ENCODE measurements at regions not wholly inside any gene's neighbourhood (a gene's known extent, or its start where the extent isn't known, plus 50 kb on each side); places are given as distances from the start of the nearest gene placed in this dataset.

GRCh38 chr20:21586682-21587081, 72.8 kb upstream of the NKX2-2 start:
- TF ChIP-seq USF1 (IDR thresholded peaks at IDR 0.05), result no peak
- TF ChIP-seq EGR1 (IDR thresholded peaks at IDR 0.05), result no peak
- no peak for TF ChIP-seq CREB1 (IDR thresholded peaks at IDR 0.05; ENCODE audit: low read depth)
- TF ChIP-seq REST (IDR thresholded peaks at IDR 0.05; ENCODE audit: low read depth), result no peak
- no peak for TF ChIP-seq EP300 (IDR thresholded peaks at IDR 0.05; ENCODE audit: borderline replicate concordance)
- no peak for TF ChIP-seq RAD21 (IDR thresholded peaks at IDR 0.05; ENCODE audit: low read depth)
- TF ChIP-seq YY1 (IDR thresholded peaks at IDR 0.05; ENCODE audit: low read depth), result no peak
- TF ChIP-seq ZBTB7A (IDR thresholded peaks at IDR 0.05; ENCODE audit: low read depth), result no peak
- no peak for TF ChIP-seq TCF12 (IDR thresholded peaks at IDR 0.05; ENCODE audit: low read depth)
- TF ChIP-seq TAF1 (IDR thresholded peaks at IDR 0.05; ENCODE audit: low read depth), result no peak
- TF ChIP-seq NFIC (IDR thresholded peaks at IDR 0.05), result no peak
- TF ChIP-seq TEAD4 (IDR thresholded peaks at IDR 0.05), result no peak
- no peak for TF ChIP-seq CEBPB (IDR thresholded peaks at IDR 0.05)
- no peak for TF ChIP-seq MAX (IDR thresholded peaks at IDR 0.05)

- no peak for TF ChIP-seq FOXM1 (IDR thresholded peaks at IDR 0.05; ENCODE audit: borderline replicate concordance, low read depth)
These were observed 69.8 kb upstream of the NKX2-2 start for GRCh38 chr20:21583486-21584168.

GRCh38 chr20:21577551-21577950, 63.7 kb upstream of the NKX2-2 start:
- TF ChIP-seq CREB1 (IDR thresholded peaks at IDR 0.05; ENCODE audit: low read depth), result no peak
- no peak for TF ChIP-seq USF1 (IDR thresholded peaks at IDR 0.05)
- TF ChIP-seq ZBTB7A (IDR thresholded peaks at IDR 0.05; ENCODE audit: low read depth), result no peak
- TF ChIP-seq MAX (IDR thresholded peaks at IDR 0.05), result no peak
- no peak for TF ChIP-seq CEBPB (IDR thresholded peaks at IDR 0.05)
- no peak for TF ChIP-seq EP300 (IDR thresholded peaks at IDR 0.05; ENCODE audit: borderline replicate concordance)
- TF ChIP-seq EGR1 (IDR thresholded peaks at IDR 0.05), result no peak
- TF ChIP-seq TCF12 (IDR thresholded peaks at IDR 0.05; ENCODE audit: low read depth), result no peak
- no peak for TF ChIP-seq REST (IDR thresholded peaks at IDR 0.05; ENCODE audit: low read depth)

- TF ChIP-seq EP300 (IDR thresholded peaks at IDR 0.05; ENCODE audit: borderline replicate concordance), result no peak
- TF ChIP-seq CREB1 (IDR thresholded peaks at IDR 0.05; ENCODE audit: low read depth), result no peak
- TF ChIP-seq EGR1 (IDR thresholded peaks at IDR 0.05), result no peak
- TF ChIP-seq YY1 (IDR thresholded peaks at IDR 0.05; ENCODE audit: low read depth), result no peak
- TF ChIP-seq ZBTB7A (IDR thresholded peaks at IDR 0.05; ENCODE audit: low read depth), result no peak
- TF ChIP-seq TAF1 (IDR thresholded peaks at IDR 0.05; ENCODE audit: low read depth), result no peak
These were observed 62.3 kb upstream of the NKX2-2 start for GRCh38 chr20:21575981-21576740.

GRCh38 chr20:21575167-21575566, 61.3 kb upstream of the NKX2-2 start:
- TF ChIP-seq ZBTB7A (IDR thresholded peaks at IDR 0.05; ENCODE audit: low read depth), result no peak
- no peak for TF ChIP-seq TEAD4 (IDR thresholded peaks at IDR 0.05)
- TF ChIP-seq RAD21 (IDR thresholded peaks at IDR 0.05; ENCODE audit: low read depth), result no peak
- no peak for TF ChIP-seq EP300 (IDR thresholded peaks at IDR 0.05; ENCODE audit: borderline replicate concordance)
- TF ChIP-seq CREB1 (IDR thresholded peaks at IDR 0.05; ENCODE audit: low read depth), result no peak
- TF ChIP-seq MAX (IDR thresholded peaks at IDR 0.05), result no peak
- TF ChIP-seq NFIC (IDR thresholded peaks at IDR 0.05), result no peak
- TF ChIP-seq TAF1 (IDR thresholded peaks at IDR 0.05; ENCODE audit: low read depth), result no peak
- no peak for TF ChIP-seq FOXM1 (IDR thresholded peaks at IDR 0.05; ENCODE audit: borderline replicate concordance, low read depth)
- TF ChIP-seq REST (IDR thresholded peaks at IDR 0.05; ENCODE audit: low read depth), result no peak
- no peak for TF ChIP-seq EGR1 (IDR thresholded peaks at IDR 0.05)
- no peak for TF ChIP-seq YY1 (IDR thresholded peaks at IDR 0.05; ENCODE audit: low read depth)
- no peak for TF ChIP-seq USF1 (IDR thresholded peaks at IDR 0.05)
- TF ChIP-seq CEBPB (IDR thresholded peaks at IDR 0.05), result no peak

Data from Ishikawa (cell line).